Activated CD4-positive, alpha-beta T cell treated with anti-CD3 and anti-CD28 coated beads for 4 hours (primary cell): ENCODE measurements at regions not wholly inside any gene's neighbourhood (a gene's known extent, or its start where the extent isn't known, plus 50 kb on each side); places are given as distances from the start of the nearest gene placed in this dataset.

ENCODE experiments used
- DNase-seq, 2 donors: peaks; one replicate each; pipeline ENCODE4 v3.0.0-alpha.2; 2020

- DNase-seq: no peak
These were observed 508.9 kb upstream of the ARGLU1 start for GRCh38 chr13:107076801-107077200.

GRCh38 chr13:107075576-107075975 lies 507.6 kb upstream of the ARGLU1 start:
- no peak for DNase-seq

- DNase-seq: no peak
These were observed 502.9 kb upstream of the ARGLU1 start for GRCh38 chr13:107070792-107071191.

GRCh38 chr13:107069108-107069776 lies 501.3 kb upstream of the ARGLU1 start:
- DNase-seq: no peak

- no peak for DNase-seq
These were observed 499.4 kb upstream of the ARGLU1 start for GRCh38 chr13:107067381-107067780.

GRCh38 chr13:107066355-107066754 lies 498.4 kb upstream of the ARGLU1 start:
- no peak for DNase-seq

- no peak for DNase-seq
These were observed 497.1 kb upstream of the ARGLU1 start for GRCh38 chr13:107065036-107065435.

GRCh38 chr13:107057028-107057631 lies 489.2 kb upstream of the ARGLU1 start:
- DNase-seq: no peak

GRCh38 chr13:107043021-107043956 lies 475.4 kb upstream of the ARGLU1 start:
- no peak for DNase-seq

- no peak for DNase-seq
These were observed 467.8 kb upstream of the ARGLU1 start for GRCh38 chr13:107035778-107036177.

- no peak for DNase-seq
These were observed 467.2 kb upstream of the ARGLU1 start for GRCh38 chr13:107035186-107035585.

- no peak for DNase-seq
These were observed 466.4 kb upstream of the ARGLU1 start for GRCh38 chr13:107034236-107034872.

- no peak for DNase-seq
These were observed 463.8 kb upstream of the ARGLU1 start for GRCh38 chr13:107031716-107032115.

GRCh38 chr13:107028751-107029150 lies 460.8 kb upstream of the ARGLU1 start:
- DNase-seq: no peak

GRCh38 chr13:107025991-107026390 lies 458.1 kb upstream of the ARGLU1 start:
- no peak for DNase-seq

GRCh38 chr13:107023335-107023734 lies 455.4 kb upstream of the ARGLU1 start:
- no peak for DNase-seq

- DNase-seq: no peak
These were observed 452.5 kb upstream of the ARGLU1 start for GRCh38 chr13:107020393-107020792.

GRCh38 chr13:107018285-107018684 lies 450.3 kb upstream of the ARGLU1 start:
- DNase-seq: no peak

GRCh38 chr13:107006661-107007060 lies 438.7 kb upstream of the ARGLU1 start:
- no peak for DNase-seq

GRCh38 chr13:107005577-107005976 lies 437.6 kb upstream of the ARGLU1 start:
- no peak for DNase-seq

- DNase-seq: no peak
These were observed 436.0 kb upstream of the ARGLU1 start for GRCh38 chr13:107003911-107004310.

GRCh38 chr13:106998664-106999063 lies 430.7 kb upstream of the ARGLU1 start:
- DNase-seq: no peak

- DNase-seq: no peak
These were observed 429.8 kb upstream of the ARGLU1 start for GRCh38 chr13:106997696-106998095.
